ENCODE measurements at regions not wholly inside any gene's neighbourhood (a gene's known extent, or its start where the extent isn't known, plus 50 kb on each side); places are given as distances from the start of the nearest gene placed in this dataset.

GRCh38 chr7:3250725-3251124 lies 50.3 kb upstream of the SDK1 start:
- TF ChIP-seq CTCF (conservative IDR thresholded peaks at IDR 0.05; ENCODE audit: control insufficient read depth, insufficient read depth, low read depth, low read length): no peak
- DNase-seq (ENCODE audit: low read depth): no peak

More at GRCh38 chr7:3250725-3251124, 50.3 kb upstream of the SDK1 start:
- no peak overlapping the region for H3K4me3 ChIP-seq (ENCODE audit: control insufficient read depth, low read depth, low read length)
